NCI-H2107 (cell line): ENCODE measurements at regions not wholly inside any gene's neighbourhood (a gene's known extent, or its start where the extent isn't known, plus 50 kb on each side); places are given as distances from the start of the nearest gene placed in this dataset.

Experiments used
- DNase-seq: peaks from one replicate; lab custom pipeline; 2025; lab: John Stamatoyannopoulos, UW

- DNase-seq: no peak
Measured at GRCh38 chr2:185147361-185147760, 549.0 kb downstream of the ZNF804A start.

- no peak for DNase-seq
Measured at GRCh38 chr2:185152186-185152585, 553.9 kb downstream of the ZNF804A start.

- no peak for DNase-seq
Measured at GRCh38 chr2:185161701-185162100, 563.4 kb downstream of the ZNF804A start.

- no peak for DNase-seq
Measured at GRCh38 chr2:185174353-185174752, 564.3 kb upstream of the FSIP2 start.

- DNase-seq: no peak
Measured at GRCh38 chr2:185179743-185180142, 558.9 kb upstream of the FSIP2 start.

DNA sequence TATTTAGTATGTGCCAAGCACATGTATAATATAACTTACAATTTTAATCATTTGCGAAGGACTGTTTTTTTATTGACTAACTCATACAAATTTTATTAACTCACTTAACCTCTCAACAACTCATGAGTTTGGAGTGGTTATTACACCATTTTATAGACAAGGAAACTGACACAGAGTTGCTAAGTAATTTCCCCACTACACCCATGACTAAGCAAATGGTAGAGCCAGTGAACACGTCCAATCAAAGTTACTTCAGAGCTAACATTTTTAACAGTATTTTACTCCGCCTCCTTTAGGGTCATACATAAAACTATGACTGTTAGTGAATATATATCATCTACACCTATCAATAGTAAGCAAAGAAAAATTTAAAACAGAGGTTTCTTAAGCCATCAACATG, 556.7 kb upstream of the FSIP2 start:
- no peak for DNase-seq

DNA sequence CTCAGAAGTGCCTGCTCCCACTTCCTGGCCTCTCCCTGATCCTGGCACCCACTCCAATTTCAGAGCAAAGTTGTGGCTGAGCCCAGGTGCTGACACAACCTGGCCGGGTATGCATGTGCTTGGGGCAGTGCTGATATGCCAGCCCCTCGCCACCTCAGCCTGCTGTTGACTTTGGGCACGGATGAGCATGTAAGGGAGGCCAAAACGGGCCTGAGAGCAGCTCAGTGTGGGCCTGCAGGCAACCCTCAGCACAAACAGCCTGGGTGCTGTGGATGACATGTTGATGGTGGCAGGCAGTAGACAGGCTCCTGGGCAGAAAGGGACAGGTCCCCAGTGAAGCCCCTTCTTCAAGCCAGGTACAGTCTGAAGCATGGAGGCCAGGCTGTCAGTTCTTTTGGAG, 553.6 kb upstream of the FSIP2 start:
- DNase-seq: no peak

DNA sequence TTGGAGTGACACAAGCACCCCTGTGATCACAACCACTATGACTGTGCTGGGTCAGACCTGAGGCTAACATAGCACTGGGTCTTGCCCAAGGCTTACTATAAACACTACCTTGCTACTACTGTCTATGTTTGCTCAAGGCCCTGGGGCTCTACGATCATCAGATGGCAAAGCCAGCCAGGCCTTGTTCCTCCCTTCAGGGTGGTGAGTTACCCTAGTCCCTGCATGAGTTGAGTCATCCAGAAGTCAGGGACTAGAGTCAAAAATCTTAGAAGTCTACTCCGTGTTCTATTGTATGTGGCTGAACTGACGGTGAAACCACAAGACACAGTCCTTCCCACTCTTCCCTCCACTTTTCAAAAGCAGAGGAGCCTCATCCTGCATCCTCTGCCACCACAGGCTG, 551.2 kb upstream of the FSIP2 start:
- DNase-seq: no peak

DNA sequence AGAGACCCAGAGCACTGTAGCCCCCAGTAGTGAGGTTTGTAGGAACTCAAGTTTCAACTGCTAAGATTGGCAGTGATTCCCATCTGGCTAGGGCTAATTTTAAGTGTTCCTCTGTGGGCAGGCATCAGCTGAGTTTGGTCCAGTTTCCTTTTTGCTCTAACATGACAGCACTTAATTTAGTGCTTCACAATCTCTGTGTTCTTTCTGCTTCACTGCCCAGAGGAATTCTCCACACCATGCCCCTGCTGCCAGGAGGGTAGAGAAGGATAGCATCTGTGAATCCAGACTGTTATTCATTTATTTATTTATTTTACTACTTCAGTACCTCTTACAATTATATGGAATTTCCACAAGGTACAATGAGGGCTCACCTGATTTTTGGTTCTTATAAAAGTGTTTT, 549.9 kb upstream of the FSIP2 start:
- no peak for DNase-seq

DNA sequence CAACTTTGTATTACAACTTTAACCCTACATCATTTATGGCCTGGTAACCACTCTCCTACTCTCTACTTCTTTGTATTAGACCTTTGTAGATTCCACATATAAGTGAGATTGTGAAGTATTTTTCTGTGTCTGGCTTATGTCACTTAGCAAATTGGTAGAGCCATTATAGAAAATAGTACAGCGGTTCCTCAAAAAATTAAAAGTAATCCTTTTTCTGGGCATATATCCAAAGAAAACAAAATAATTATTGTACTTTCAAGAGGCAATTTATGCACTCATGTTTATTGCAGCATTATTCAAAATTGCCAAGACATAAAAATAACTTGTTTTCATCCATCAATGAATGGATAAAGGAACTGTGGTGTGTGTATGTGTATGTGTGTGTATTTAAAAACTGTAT, 537.5 kb upstream of the FSIP2 start:
- no peak for DNase-seq

DNA sequence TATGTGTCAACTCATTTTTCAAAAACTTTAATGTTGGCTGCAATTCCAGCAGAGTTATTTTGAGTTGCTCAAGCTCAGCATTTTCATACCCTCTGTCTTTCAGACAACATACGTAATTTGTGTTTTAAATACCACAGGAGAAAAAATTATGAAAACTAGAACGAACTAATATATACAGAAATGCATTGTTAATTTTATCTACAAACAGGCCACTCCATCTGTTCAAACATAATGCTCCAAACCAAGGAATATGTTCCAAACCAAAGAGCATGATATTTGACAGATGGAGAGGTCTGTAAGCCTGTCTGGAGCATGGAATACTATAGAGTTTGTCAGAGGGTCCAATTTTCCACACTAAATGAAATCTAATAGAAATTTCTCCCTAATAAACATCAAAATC, 536.2 kb upstream of the FSIP2 start:
- DNase-seq: no peak

GRCh38 chr2:185202945-185203528, 535.6 kb upstream of the FSIP2 start:
- no peak for DNase-seq

- DNase-seq: no peak
Measured at GRCh38 chr2:185208261-185208660, 530.3 kb upstream of the FSIP2 start.

- DNase-seq: no peak
Measured at GRCh38 chr2:185215497-185215896, 523.1 kb upstream of the FSIP2 start.

GRCh38 chr2:185219981-185220380, 518.6 kb upstream of the FSIP2 start:
- DNase-seq: no peak

DNA sequence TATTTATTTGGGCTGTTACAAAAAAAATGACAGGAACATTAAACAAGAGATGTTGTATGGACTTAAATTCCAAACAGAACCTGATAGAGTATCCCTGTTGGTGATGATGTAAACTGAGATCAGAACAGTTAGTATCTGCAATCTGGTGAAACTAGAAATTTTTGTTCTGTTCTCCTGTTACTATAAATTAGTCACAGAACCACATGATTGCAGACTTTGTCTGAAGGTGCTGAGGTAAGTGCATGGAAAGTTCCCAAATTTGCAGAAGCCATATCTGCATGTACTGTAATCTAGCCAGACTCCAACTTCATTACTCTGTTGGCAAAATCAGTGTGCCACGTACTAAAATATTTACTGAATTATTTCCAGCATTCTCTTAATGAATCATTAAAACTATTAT, 516.3 kb upstream of the FSIP2 start:
- no peak for DNase-seq

DNA sequence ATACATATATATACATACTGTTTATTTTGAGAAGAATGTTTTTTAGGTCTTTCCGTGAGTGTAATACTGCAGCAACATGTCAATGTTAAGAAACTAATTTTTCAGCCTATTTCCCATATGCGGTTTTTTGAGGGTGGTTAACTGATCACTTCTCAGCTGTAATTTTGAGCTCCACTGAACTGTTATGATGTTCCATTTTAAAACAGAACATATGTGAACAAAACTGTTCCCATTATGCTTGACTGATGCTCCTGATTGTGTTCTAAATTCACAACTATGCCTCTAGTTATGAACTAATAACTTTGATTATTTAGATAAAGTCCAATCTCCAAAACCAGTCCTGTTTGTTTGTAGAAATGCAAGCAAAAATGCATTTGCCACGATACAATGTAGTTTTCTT, 511.2 kb upstream of the FSIP2 start:
- DNase-seq: no peak

- DNase-seq: no peak
Measured at GRCh38 chr2:185239491-185239890, 499.1 kb upstream of the FSIP2 start.

DNA sequence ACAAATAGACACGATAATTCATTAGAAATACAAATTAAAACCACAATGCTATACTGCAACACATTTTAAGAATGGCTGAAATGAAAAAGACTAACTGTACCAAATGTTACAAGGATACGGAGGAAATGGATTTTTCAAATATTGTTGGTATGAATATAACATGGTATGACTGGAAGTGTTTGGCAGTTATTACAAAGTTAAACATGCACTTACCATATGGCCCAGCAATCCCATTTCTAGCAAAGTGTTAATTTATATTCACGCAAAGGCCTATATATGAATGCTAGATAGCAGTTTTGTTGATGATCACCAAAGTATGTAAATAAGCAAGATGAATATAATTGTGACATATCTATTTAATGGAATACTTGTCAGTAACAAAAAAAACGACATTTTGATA, 497.8 kb upstream of the FSIP2 start:
- DNase-seq: no peak

DNA sequence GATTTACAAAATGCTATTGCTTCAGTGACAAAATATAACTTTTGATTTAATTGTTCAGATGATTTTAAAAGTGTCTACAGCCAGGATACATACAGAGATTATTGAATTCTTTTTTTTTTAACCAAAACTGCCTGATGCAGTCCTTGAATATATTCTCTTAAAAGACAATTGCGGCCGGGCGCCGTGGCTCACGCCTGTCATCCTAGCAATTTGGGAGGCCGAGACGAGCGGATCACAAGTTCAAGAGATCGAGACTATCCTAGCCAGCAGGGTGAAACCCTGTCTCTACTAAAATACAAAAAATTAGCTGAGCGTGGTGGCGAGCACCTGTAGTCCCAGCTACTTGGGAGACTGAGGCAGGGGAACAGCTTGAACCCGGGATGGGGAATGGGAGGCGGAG, 497.0 kb upstream of the FSIP2 start:
- DNase-seq: no peak

DNA sequence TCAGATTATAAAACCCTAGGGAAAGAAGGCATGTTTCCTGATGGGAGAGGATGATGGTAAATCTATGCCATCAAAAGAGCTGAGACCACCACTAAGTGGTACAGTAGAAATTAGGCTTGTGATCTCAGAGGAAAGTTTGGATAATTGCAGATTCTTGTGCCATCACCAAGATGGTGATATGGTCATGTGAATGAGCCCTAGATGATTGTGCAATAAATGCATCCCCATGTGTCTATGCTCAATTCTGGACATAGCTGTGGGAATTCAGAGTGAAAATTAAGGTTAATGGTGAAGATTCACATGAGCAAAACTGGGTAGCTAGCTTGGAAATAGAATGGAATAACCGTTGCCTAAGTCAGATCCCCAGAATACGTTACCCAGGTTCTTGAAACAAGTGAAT, 496.1 kb upstream of the FSIP2 start:
- no peak for DNase-seq

DNA sequence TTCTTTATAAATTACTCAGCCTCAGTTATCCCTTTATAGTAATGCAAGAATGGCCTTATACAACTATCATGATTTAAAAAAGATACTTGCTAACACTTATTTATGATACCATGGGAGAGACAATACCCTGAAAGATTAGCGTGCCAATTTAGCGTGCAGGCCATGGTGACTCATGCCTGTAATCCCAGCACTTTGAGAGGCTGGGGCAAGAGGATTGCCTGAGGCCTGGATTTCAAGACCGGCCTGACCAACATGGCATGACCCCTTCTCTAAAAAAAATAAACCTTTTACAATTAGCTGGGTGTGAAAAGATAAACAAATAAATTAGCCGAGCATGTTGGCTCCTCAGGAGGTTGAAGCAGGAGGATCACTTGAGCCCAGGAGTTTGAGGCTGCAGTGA, 493.4 kb upstream of the FSIP2 start:
- DNase-seq: no peak

DNA sequence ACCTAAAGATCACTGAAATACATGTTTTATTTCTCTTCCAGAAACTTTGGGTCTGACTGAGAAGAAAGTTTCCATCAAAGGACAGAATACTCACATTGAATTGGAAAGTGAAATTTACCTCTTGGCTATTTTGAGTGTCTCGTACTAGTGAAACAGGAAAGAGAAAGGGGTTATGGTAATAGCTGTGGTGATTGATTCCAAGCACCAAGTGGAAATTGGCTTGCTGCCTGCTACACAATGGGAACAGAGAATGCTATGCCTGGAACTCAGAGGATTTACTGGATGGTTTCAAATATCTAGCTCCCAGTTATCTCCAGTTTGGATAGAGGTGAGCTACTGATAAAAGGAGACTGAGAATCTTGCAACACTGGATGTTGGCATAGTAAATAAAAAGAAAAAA, 492.8 kb upstream of the FSIP2 start:
- DNase-seq: no peak

- DNase-seq: no peak
Measured at GRCh38 chr2:185246717-185247116, 491.9 kb upstream of the FSIP2 start.

DNA sequence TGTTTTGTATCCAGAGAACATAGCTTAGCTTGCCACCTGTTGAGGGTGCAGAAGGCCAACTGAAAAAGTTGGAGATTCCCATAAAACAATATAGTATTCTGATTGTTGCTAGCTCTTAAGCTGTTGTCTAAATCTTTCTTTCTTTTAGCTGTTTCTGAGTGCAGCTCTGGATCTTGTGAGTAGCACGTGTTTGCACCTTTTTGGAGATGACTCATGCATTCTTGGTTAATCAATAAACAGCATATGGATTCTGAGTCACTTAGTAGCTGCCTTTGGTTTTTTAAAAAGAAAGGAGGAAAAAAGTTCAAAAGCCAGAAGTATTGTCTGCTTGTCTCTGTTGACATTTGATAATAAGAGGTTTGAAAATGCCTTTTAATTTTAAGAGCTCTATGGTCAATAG, 483.0 kb upstream of the FSIP2 start:
- DNase-seq: no peak
